K562 (cell line): ENCODE measurements at regions not wholly inside any gene's neighbourhood (a gene's known extent, or its start where the extent isn't known, plus 50 kb on each side); places are given as distances from the start of the nearest gene placed in this dataset.

ENCODE experiments used
- DDX20 ChIP-seq: fragments of 450-650 bp; IDR thresholded peaks from 2 replicates; pipeline ENCODE4 v1.6.1; 2016; ENCODE audit warnings: missing genetic modification characterization, low read depth, mild to moderate bottlenecking, missing compliant biosample characterization, moderate library complexity
- TF ChIP-seq, protein P1 (sequence below): fragments of 200-600 bp; sonication (generic); IDR thresholded peaks from one replicate; pipeline ENCODE4 v1.6.1; 2012; ENCODE audit warnings: mild to moderate bottlenecking, low read depth, low read length, inconsistent platforms

GRCh38 chr4:28557755-28558154, 1697.1 kb downstream of the STIM2 start (continued):
- TF ChIP-seq, protein P1, sequence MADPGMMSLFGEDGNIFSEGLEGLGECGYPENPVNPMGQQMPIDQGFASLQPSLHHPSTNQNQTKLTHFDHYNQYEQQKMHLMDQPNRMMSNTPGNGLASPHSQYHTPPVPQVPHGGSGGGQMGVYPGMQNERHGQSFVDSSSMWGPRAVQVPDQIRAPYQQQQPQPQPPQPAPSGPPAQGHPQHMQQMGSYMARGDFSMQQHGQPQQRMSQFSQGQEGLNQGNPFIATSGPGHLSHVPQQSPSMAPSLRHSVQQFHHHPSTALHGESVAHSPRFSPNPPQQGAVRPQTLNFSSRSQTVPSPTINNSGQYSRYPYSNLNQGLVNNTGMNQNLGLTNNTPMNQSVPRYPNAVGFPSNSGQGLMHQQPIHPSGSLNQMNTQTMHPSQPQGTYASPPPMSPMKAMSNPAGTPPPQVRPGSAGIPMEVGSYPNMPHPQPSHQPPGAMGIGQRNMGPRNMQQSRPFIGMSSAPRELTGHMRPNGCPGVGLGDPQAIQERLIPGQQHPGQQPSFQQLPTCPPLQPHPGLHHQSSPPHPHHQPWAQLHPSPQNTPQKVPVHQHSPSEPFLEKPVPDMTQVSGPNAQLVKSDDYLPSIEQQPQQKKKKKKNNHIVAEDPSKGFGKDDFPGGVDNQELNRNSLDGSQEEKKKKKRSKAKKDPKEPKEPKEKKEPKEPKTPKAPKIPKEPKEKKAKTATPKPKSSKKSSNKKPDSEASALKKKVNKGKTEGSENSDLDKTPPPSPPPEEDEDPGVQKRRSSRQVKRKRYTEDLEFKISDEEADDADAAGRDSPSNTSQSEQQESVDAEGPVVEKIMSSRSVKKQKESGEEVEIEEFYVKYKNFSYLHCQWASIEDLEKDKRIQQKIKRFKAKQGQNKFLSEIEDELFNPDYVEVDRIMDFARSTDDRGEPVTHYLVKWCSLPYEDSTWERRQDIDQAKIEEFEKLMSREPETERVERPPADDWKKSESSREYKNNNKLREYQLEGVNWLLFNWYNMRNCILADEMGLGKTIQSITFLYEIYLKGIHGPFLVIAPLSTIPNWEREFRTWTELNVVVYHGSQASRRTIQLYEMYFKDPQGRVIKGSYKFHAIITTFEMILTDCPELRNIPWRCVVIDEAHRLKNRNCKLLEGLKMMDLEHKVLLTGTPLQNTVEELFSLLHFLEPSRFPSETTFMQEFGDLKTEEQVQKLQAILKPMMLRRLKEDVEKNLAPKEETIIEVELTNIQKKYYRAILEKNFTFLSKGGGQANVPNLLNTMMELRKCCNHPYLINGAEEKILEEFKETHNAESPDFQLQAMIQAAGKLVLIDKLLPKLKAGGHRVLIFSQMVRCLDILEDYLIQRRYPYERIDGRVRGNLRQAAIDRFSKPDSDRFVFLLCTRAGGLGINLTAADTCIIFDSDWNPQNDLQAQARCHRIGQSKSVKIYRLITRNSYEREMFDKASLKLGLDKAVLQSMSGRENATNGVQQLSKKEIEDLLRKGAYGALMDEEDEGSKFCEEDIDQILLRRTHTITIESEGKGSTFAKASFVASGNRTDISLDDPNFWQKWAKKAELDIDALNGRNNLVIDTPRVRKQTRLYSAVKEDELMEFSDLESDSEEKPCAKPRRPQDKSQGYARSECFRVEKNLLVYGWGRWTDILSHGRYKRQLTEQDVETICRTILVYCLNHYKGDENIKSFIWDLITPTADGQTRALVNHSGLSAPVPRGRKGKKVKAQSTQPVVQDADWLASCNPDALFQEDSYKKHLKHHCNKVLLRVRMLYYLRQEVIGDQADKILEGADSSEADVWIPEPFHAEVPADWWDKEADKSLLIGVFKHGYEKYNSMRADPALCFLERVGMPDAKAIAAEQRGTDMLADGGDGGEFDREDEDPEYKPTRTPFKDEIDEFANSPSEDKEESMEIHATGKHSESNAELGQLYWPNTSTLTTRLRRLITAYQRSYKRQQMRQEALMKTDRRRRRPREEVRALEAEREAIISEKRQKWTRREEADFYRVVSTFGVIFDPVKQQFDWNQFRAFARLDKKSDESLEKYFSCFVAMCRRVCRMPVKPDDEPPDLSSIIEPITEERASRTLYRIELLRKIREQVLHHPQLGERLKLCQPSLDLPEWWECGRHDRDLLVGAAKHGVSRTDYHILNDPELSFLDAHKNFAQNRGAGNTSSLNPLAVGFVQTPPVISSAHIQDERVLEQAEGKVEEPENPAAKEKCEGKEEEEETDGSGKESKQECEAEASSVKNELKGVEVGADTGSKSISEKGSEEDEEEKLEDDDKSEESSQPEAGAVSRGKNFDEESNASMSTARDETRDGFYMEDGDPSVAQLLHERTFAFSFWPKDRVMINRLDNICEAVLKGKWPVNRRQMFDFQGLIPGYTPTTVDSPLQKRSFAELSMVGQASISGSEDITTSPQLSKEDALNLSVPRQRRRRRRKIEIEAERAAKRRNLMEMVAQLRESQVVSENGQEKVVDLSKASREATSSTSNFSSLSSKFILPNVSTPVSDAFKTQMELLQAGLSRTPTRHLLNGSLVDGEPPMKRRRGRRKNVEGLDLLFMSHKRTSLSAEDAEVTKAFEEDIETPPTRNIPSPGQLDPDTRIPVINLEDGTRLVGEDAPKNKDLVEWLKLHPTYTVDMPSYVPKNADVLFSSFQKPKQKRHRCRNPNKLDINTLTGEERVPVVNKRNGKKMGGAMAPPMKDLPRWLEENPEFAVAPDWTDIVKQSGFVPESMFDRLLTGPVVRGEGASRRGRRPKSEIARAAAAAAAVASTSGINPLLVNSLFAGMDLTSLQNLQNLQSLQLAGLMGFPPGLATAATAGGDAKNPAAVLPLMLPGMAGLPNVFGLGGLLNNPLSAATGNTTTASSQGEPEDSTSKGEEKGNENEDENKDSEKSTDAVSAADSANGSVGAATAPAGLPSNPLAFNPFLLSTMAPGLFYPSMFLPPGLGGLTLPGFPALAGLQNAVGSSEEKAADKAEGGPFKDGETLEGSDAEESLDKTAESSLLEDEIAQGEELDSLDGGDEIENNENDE: no peak
- TF ChIP-seq DDX20 (tag): no peak
